HG02870 (cell line): ENCODE measurements at regions not wholly inside any gene's neighbourhood (a gene's known extent, or its start where the extent isn't known, plus 50 kb on each side); places are given as distances from the start of the nearest gene placed in this dataset.
"Not testable (repeated sequence)": the region's sequence is repeated elsewhere in the genome, so short reads cannot be mapped to it uniquely, and the experiment has no call there.

Experiments
- ATAC-seq: cut with Tn5 transposase; IDR thresholded peaks from one replicate; pipeline ENCODE4 v1.9.1; 2021; ENCODE audit warnings: mild to moderate bottlenecking, moderate library complexity; ENCODE audit not compliant: unreplicated experiment

GRCh38 chr3:84666468-84666867 is 292.3 kb upstream of the CADM2 start:
- ATAC-seq, result no peak

- ATAC-seq, result no peak
Observed at GRCh38 chr3:84679211-84679610, 279.6 kb upstream of the CADM2 start.

GRCh38 chr3:84680700-84681099 is 278.1 kb upstream of the CADM2 start:
- no peak for ATAC-seq

DNA sequence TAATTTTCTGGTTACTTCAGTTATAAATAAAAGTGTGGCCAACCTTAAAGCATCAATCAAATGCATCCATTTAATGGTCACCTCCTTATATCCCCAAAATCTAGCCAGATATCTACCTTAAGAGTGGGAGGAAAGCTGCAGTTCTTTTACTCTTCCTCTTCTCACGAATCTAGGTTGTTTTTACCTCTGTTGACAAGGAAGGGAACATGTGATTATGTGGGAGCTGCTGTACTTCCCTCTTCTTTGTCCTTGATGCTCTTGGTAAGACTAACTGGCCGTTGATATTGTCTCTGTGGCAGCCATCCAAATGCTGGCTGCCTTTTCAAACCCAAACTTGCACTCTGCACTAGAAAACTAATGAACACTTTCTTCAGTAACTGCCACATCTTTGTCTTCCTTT is 275.3 kb upstream of the CADM2 start:
- no peak for ATAC-seq

- no peak for ATAC-seq
Observed at GRCh38 chr3:84685467-84685866, 273.3 kb upstream of the CADM2 start.

DNA sequence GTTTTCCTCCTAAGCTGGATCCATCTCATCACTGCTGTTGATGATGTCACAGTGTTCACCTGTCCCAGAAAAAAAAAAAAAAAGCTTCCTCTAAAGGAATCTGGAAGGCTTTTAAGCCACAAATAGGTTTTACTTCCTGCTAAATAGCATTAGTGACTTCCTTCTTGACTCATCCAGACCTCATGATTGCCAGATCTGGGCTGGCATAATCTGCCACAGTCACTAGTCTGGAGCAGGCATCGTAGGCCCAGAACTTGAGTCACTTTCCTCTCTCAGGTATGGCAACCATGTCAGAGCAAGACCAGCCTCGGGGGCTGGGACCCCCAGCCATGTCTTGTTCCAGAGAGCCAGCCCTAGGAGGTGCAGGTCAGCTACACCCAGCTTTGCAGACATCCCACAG is 266.5 kb upstream of the CADM2 start:
- ATAC-seq, result no peak

GRCh38 chr3:84710288-84710687 is 248.5 kb upstream of the CADM2 start:
- ATAC-seq, result not testable (repeated sequence)

GRCh38 chr3:84717894-84718293 is 240.9 kb upstream of the CADM2 start:
- ATAC-seq, result no peak

GRCh38 chr3:84724877-84725276 is 233.9 kb upstream of the CADM2 start:
- ATAC-seq, result no peak

DNA sequence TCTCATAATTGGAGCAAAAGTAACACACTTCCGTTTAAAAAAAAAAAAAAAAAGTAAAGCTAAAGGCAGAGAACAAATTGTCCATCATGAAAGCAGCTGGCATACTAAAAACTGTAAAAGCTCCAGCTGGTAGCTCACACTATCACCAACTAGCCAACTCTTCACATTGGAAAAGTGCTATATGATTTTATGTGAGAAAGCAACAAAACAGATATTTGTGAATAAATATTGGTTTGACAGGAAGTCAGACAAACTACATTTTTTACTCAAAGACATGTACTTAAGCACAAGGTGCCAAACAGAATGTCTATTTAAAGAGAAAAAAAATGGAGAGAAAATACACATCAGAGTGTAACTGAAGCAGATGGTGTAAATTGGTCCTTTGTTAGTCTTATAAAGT is 231.2 kb upstream of the CADM2 start:
- ATAC-seq, result no peak

GRCh38 chr3:84734731-84735130 is 224.1 kb upstream of the CADM2 start:
- not testable (repeated sequence) for ATAC-seq

DNA sequence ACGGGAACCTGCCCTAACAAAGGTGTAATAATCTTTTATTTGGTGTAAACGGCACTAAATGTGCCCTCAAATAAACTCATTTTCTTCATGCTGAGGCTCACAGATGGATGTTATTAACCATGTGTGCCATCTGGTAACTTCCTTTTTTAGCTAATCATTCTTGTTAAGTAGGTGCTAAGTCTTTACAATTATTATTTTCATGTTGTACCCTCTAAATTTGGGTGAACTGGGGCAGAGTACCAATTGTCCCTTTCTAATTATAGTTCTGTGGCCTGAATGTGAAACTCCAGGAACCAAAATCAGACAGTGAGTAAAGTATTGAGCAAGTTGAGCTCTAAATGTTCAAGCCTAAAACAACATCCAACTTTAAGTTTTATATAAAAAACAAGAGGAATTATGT is 220.7 kb upstream of the CADM2 start:
- no peak for ATAC-seq

DNA sequence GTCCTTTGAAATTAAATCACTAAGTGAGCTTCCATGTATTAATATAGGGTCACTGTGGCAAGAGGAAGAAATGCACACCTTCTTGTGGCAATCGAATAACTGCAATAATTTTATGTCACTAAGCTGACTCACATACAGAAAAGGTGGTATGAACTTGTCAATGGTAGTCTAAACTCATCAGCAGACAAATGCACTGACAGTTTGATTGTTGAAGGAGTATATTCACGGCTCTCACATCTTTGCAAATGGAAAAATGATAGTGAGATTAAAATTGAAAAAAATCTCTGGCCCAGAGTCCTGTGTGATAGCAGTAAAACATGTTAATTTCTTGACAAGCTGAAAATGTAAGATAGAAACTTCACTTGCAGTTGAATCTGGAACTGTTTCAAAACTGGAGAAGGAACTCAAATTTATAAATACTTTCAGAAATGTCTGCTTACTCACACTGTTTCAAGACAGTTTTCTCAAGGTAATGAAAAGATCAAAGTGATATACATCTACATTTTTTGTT is 215.8 kb upstream of the CADM2 start:
- no peak for ATAC-seq

DNA sequence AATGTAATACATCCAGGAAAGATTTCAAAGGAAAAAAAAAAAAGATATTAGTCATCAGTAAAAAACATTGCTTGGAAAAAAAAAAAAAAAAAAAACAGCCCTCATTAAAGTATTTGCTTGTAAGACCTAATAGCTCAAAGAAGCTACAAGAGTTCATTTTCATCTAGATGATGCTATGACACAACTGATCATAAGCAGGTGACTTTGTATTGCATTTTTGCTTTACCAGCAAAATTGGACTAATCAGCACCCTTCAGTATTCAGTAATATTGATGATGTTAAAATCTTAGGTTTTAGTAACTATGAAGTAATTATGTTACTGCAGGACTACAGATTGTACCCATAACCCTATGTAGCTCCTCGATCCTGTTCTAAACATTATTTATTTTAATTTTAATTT is 214.7 kb upstream of the CADM2 start:
- no peak for ATAC-seq

DNA sequence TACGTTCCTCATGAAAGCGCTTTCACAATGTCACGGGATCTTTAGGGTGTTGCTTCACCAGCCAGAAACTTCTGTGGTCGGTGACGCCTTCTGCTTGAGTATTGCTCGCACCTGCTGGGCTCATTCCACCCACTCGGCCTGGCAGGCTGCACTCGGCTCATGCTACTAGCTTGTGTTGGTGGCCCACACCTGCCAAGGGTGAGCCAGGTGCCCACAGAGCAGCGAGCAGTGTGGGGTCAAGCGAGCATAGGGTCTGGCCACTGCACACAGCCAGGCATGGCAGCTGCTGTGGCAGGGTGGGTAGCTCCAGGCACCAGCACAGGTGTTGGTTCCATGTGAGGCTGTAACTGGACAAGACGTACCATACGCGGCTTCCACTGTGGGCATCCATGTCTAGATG is 202.9 kb upstream of the CADM2 start:
- ATAC-seq, result no peak

DNA sequence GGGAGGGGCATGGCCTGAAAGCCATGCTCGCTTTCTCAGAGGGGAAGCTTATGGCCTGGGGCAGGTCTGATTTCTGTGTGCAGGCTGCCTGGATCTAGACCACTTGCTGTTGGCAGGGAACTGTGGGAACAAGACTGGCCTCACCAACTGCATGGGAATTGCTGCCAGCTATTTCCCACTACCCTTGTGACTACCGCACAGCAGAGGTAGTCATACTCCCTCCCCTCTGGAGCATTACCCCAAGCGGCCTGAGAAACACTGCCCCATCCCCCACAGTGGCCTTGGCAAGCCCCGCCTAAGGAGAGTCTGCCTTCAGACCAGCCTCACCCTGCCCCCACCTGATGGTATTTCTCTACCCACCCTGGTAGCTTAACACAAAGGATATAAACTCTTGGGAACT is 199.4 kb upstream of the CADM2 start:
- no peak for ATAC-seq

- no peak for ATAC-seq
Observed at GRCh38 chr3:84772841-84773240, 185.9 kb upstream of the CADM2 start.

DNA sequence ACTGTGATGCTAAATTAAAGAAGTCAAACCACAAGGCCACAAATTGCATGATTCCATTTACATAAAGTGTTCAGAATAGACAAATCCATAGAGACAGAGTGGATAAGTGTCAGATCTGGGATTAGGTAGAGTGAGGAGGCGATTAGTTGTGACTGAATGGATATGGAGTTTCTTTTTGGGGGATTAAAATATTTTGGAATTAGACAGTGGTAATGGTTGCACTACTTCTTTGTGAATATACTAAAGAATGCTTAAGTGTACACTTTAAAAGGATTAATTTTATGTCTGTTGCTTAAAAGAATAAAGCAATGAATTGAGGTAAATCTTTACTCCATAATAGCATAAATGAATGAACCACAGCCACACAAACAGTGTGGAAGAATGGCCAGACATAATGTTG is 175.5 kb upstream of the CADM2 start:
- no peak for ATAC-seq

DNA sequence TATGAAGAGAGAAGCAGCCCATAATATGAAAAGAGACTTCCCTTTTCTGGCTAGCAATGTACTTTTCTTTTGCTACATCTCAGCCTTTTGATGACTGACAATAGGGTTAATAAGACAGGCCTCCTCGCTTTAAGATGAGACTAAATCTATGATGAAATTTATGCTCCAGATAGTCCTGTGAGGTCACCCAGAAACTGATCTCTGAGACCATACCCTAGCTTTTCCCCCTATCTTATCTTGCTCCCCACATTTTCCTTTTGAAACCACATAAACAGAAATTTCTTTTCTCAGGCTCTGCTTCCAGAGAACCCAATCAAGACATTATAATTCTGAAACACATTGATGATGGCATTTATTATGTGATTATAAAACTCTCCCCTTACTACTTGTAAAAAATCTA is 168.8 kb upstream of the CADM2 start:
- no peak for ATAC-seq

GRCh38 chr3:84806958-84807357 is 151.8 kb upstream of the CADM2 start:
- ATAC-seq, result no peak

DNA sequence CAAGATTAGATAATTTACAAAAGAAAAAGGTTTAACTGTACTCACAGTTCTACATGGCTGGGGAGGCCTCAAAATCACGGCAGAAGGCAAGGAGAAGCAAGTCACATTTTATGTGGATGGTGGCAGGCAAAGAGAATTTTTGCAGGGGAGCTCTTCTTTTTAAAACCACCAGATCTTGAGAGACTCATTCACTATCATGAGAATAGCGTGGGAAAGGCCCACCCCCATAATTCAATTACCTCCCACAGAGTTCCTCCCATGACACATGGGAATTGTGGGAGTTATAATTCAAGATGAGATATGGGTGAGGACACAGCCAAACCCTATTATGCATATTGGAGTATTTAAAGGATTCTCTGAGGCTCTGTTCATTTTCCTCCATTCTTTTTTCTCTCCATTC is 138.7 kb upstream of the CADM2 start:
- ATAC-seq, result no peak

DNA sequence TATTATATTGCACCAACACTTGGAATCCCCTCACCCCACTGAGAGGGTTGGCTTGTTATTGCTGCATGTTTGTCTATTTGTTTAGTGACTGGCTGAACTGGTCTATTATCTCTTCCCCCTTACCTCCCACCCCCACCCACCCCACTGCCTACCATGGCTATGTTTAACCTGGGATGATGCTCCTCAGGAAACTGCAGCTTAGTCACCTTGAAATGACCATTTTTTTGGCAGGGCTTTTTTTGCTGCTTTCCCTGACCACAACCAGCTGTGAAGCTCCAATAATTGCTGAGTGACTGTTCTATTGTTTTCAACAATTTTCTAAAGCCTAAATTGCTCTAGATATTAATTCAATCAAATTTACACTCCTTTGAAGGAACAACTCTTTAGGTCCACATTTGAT is 137.9 kb upstream of the CADM2 start:
- no peak for ATAC-seq

DNA sequence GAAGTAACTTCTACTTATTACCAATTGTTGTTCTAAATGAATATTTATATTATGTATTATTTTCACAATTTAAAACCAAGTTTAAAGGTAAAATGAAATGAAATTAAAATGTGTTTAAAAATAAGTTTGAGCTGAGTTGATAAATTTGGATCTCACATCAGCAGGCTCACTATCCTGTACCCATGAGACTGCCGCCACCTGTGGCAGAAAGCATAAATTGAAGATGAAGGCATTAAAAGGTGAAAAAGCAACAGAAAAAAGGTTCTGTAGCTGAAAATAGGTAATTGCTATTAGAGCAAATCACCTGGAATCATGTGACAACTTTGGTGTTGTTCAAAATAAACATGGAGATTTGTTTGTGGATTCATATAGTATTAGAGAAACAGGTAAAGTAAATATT is 133.0 kb upstream of the CADM2 start:
- ATAC-seq, result no peak

- ATAC-seq, result no peak
Observed at GRCh38 chr3:84830476-84830875, 128.3 kb upstream of the CADM2 start.
